ENCODE measurements at regions not wholly inside any gene's neighbourhood (a gene's known extent, or its start where the extent isn't known, plus 50 kb on each side); places are given as distances from the start of the nearest gene placed in this dataset.

GRCh38 chr4:156322592-156322991 is 368.9 kb upstream of the CTSO start:
- H3K27ac Mint-ChIP-seq = no peak overlapping the region
- Histone ChIP-seq H3K27me3 (ENCODE audit: control insufficient read depth, insufficient read depth, low read length, poor library complexity, severe bottlenecking) (no peaks in the 10 kb centered on the region), H3K4me1 (ENCODE audit: control insufficient read depth, insufficient read depth, low read length) (peaks cover 4% of the 10 kb centered on the region), H3K36me3 (ENCODE audit: control insufficient read depth, insufficient read depth, low read length) (no peaks in the 10 kb centered on the region), H3K27ac (ENCODE audit: low read depth, low read length) (no peak overlapping the region), H3K9me3 (ENCODE audit: control insufficient read depth, low read length) (peaks cover 12% of the 10 kb centered on the region), H3K9ac (ENCODE audit: extremely low read depth, low read length, poor library complexity, severe bottlenecking) (no peak overlapping the region), H3K4me3 (ENCODE audit: low read length) (no peak overlapping the region)
- H3K36me3 Mint-ChIP-seq (ENCODE audit: low read depth) = peaks cover 5% of the 10 kb centered on the region
- H3K27me3 Mint-ChIP-seq (ENCODE audit: insufficient read depth) = no peaks in the 10 kb centered on the region
- peaks cover 16% of the 10 kb centered on the region for H3K9me3 Mint-ChIP-seq
- no peak for TF ChIP-seq CTCF (conservative IDR thresholded peaks at IDR 0.05)
- no peak for DNase-seq
- no peak overlapping the region for H3K4me3 Mint-ChIP-seq
- H3K4me1 Mint-ChIP-seq = peaks cover 6% of the 10 kb centered on the region

GRCh38 chr4:156321203-156321602 is 367.5 kb upstream of the CTSO start:
- Histone ChIP-seq H3K4me3 (ENCODE audit: low read length) (no peak overlapping the region), H3K27ac (ENCODE audit: low read depth, low read length) (no peak overlapping the region), H3K27me3 (ENCODE audit: control insufficient read depth, insufficient read depth, low read length, poor library complexity, severe bottlenecking) (no peaks in the 10 kb centered on the region), H3K4me1 (ENCODE audit: control insufficient read depth, insufficient read depth, low read length) (peaks cover 4% of the 10 kb centered on the region), H3K36me3 (ENCODE audit: control insufficient read depth, insufficient read depth, low read length) (no peaks in the 10 kb centered on the region), H3K9ac (ENCODE audit: extremely low read depth, low read length, poor library complexity, severe bottlenecking) (no peak overlapping the region), H3K9me3 (ENCODE audit: control insufficient read depth, low read length) (peaks cover 24% of the 10 kb centered on the region)
- Mint-ChIP-seq H3K36me3 (ENCODE audit: low read depth) (peaks cover 5% of the 10 kb centered on the region), H3K9me3 (peaks cover 29% of the 10 kb centered on the region), H3K27ac (no peak overlapping the region), H3K27me3 (ENCODE audit: insufficient read depth) (no peaks in the 10 kb centered on the region), H3K4me1 (peaks cover 6% of the 10 kb centered on the region), H3K4me3 (no peak overlapping the region)
- no peak for DNase-seq
- 90 to 100% methylated on average over 1 to 2 of the region's 2 CpGs for WGBS, 2 experiments (ENCODE audit: insufficient coverage in 1 of 2, insufficient read length in 1 of 2)
- no peak for TF ChIP-seq CTCF (conservative IDR thresholded peaks at IDR 0.05)

- no peaks in the 10 kb centered on the region for H3K27me3 Mint-ChIP-seq (ENCODE audit: insufficient read depth)
- H3K36me3 ChIP-seq (ENCODE audit: control insufficient read depth, insufficient read depth, low read length) = no peaks in the 10 kb centered on the region
Measured at GRCh38 chr4:156313497-156313896, 359.8 kb upstream of the CTSO start.

More at GRCh38 chr4:156313497-156313896, 359.8 kb upstream of the CTSO start:
- no peaks in the 10 kb centered on the region for H3K4me1 ChIP-seq (ENCODE audit: control insufficient read depth, insufficient read depth, low read length)
- Mint-ChIP-seq H3K4me1 (no peaks in the 10 kb centered on the region), H3K4me3 (no peak overlapping the region), H3K36me3 (ENCODE audit: low read depth) (peaks cover 2% of the 10 kb centered on the region), H3K9me3 (peaks cover 26% of the 10 kb centered on the region), H3K27ac (no peak overlapping the region)
- peaks cover 18% of the 10 kb centered on the region for H3K9me3 ChIP-seq (ENCODE audit: control insufficient read depth, low read length)
- no peak for TF ChIP-seq CTCF (conservative IDR thresholded peaks at IDR 0.05)
- H3K27ac ChIP-seq (ENCODE audit: low read depth, low read length) = no peak overlapping the region
- 100% methylated on average over 1 of the region's 2 CpGs; no CpG with 5 or more reads in 1 of the 2 experiments for WGBS, 2 experiments (ENCODE audit: insufficient coverage in 1 of 2, insufficient read length in 1 of 2)
- no peak overlapping the region for H3K4me3 ChIP-seq (ENCODE audit: low read length)
- no peak for DNase-seq
- H3K9ac ChIP-seq (ENCODE audit: extremely low read depth, low read length, poor library complexity, severe bottlenecking) = no peak overlapping the region
- no peaks in the 10 kb centered on the region for H3K27me3 ChIP-seq (ENCODE audit: control insufficient read depth, insufficient read depth, low read length, poor library complexity, severe bottlenecking)
